ENCODE measurements at regions not wholly inside any gene's neighbourhood (a gene's known extent, or its start where the extent isn't known, plus 50 kb on each side); places are given as distances from the start of the nearest gene placed in this dataset.

DNA sequence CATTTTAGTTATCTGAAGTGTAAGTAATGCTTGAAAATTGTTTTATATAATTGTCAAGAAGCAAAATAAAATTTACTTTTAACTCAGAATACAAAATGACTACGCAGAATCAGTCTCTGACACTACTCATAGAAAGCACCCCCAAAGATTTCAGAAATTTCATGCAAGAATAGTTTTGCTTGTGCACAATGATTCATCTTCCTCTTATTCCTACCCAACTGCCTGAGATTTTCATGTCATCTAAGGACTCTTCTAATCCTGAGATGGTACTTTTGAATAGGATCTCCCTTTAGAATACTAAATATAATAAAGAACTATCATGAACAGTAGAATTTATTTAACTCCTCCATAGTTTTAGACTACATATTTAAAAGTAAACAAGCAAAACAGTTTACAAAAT is 485.3 kb upstream of the MGAT4C start:
- intact Hi-C loops (cut with DNase I; ENCODE audit: low total_unique reads), result no loop called here
- Histone ChIP-seq H3K9me3 (no peaks in the 10 kb centered on the region), H3K4me1 (no peaks in the 10 kb centered on the region), H3K27ac (no peak overlapping the region), H3K4me3 (no peak overlapping the region), H3K27me3 (replicated peaks in 1 of 7) (no peaks in the 10 kb centered on the region), H3K36me3 (no peaks in the 10 kb centered on the region)
- TF ChIP-seq POLR2A (IDR thresholded peaks at IDR 0.05) (no peak), POLR2AphosphoS5 (IDR thresholded peaks at IDR 0.05) (no peak)
- TF ChIP-seq, protein P1, sequence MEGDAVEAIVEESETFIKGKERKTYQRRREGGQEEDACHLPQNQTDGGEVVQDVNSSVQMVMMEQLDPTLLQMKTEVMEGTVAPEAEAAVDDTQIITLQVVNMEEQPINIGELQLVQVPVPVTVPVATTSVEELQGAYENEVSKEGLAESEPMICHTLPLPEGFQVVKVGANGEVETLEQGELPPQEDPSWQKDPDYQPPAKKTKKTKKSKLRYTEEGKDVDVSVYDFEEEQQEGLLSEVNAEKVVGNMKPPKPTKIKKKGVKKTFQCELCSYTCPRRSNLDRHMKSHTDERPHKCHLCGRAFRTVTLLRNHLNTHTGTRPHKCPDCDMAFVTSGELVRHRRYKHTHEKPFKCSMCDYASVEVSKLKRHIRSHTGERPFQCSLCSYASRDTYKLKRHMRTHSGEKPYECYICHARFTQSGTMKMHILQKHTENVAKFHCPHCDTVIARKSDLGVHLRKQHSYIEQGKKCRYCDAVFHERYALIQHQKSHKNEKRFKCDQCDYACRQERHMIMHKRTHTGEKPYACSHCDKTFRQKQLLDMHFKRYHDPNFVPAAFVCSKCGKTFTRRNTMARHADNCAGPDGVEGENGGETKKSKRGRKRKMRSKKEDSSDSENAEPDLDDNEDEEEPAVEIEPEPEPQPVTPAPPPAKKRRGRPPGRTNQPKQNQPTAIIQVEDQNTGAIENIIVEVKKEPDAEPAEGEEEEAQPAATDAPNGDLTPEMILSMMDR (IDR thresholded peaks at IDR 0.05 in 8 of 11, conservative IDR thresholded peaks at IDR 0.05 in 3 of 11), result no peak
- no peak for DNase-seq
- 85 to 98% (median 93%) methylated on average over 1 of the region's 1 CpG for WGBS, 5 donors

DNA sequence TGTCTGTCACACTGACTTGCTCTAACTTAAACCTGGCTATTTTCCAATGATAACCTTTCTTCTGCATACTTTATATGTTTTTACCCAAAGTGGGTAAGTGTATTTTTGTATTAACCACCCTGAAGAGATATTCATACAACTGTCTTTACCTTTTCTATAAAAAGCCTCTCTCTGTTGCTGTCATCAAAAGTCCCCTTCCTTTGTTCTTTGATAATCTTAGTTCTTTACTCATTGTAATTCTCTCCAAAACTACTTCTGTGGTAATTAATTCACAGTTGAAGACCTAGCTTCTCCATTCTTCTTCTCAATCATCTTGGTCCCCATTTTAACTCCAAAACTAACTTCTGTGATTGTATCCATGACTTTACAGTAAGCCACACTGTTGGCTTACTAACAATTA is 479.7 kb upstream of the MGAT4C start:
- Histone ChIP-seq H3K36me3 (no peaks in the 10 kb centered on the region), H3K4me3 (no peak overlapping the region), H3K9me3 (no peaks in the 10 kb centered on the region), H3K4me1 (no peaks in the 10 kb centered on the region), H3K27ac (no peak overlapping the region), H3K27me3 (replicated peaks in 1 of 7) (no peaks in the 10 kb centered on the region)
- TF ChIP-seq, protein P1 (IDR thresholded peaks at IDR 0.05 in 8 of 11, conservative IDR thresholded peaks at IDR 0.05 in 3 of 11), result no peak
- TF ChIP-seq POLR2AphosphoS5 (IDR thresholded peaks at IDR 0.05) (no peak), POLR2A (IDR thresholded peaks at IDR 0.05) (no peak)
- no peak for DNase-seq
- intact Hi-C loops (cut with DNase I; ENCODE audit: low total_unique reads), result no loop called here

DNA sequence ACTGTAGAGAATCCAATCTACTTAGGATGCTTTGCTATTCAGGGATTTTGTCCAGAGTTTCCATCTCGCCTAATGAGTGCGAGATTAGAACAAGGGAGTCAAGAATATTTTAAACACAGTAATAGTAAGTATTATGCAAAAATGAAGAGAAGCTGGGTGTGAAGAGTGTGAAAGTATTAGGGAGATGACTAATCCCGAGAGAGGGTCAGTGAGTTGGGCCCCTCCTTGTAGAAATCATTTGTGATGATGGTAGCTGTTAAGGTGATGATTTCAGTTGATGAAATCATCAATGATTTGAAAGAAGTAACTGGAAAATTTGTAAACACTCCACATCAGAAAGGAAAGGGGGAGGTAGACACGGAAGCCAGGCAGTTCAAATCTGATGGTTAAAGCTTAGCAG is 478.9 kb upstream of the MGAT4C start:
- Histone ChIP-seq H3K27me3 (replicated peaks in 1 of 7) (no peaks in the 10 kb centered on the region), H3K4me3 (no peak overlapping the region), H3K27ac (no peak overlapping the region), H3K36me3 (no peaks in the 10 kb centered on the region), H3K4me1 (no peaks in the 10 kb centered on the region), H3K9me3 (no peaks in the 10 kb centered on the region)
- TF ChIP-seq POLR2A (IDR thresholded peaks at IDR 0.05) (no peak), POLR2AphosphoS5 (IDR thresholded peaks at IDR 0.05) (no peak)
- TF ChIP-seq, protein P1 (IDR thresholded peaks at IDR 0.05 in 8 of 11, conservative IDR thresholded peaks at IDR 0.05 in 3 of 11), result no peak
- 70 to 85% (median 76%) methylated on average over 4 of the region's 4 CpGs for WGBS, 5 donors
- no peak for DNase-seq
- intact Hi-C loops (cut with DNase I; ENCODE audit: low total_unique reads), result no loop called here

DNA sequence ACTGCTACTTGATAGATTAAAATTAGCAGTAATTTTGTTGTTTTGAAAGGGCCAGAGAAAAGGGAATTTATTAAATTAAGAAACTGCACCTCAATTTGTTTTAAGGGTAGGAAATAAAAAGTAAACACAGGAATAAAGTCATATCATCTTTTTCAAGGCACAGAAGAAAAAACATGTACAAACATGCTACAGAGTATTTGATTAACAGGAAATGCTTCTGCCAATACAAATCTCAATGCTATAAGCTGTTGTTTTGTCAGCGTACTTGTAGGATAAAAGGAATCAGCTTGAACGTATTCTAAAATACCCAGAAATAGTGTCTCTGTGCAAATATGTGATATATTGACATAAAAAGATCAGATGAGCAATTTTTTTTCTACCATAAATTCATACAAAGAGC is 474.0 kb upstream of the MGAT4C start:
- Histone ChIP-seq H3K9me3 (no peaks in the 10 kb centered on the region), H3K36me3 (no peaks in the 10 kb centered on the region), H3K27ac (no peak overlapping the region), H3K4me3 (no peak overlapping the region), H3K4me1 (no peaks in the 10 kb centered on the region), H3K27me3 (replicated peaks in 1 of 7) (no peaks in the 10 kb centered on the region)
- 70 to 82% (median 78%) methylated on average over 2 of the region's 2 CpGs for WGBS, 5 donors
- no peak for DNase-seq
- TF ChIP-seq POLR2AphosphoS5 (IDR thresholded peaks at IDR 0.05), result no peak
- TF ChIP-seq, protein P1 (IDR thresholded peaks at IDR 0.05 in 8 of 11, conservative IDR thresholded peaks at IDR 0.05 in 3 of 11), result no peak
- intact Hi-C loops (cut with DNase I; ENCODE audit: low total_unique reads), result no loop called here
